ENCODE measurements at regions not wholly inside any gene's neighbourhood (a gene's known extent, or its start where the extent isn't known, plus 50 kb on each side); places are given as distances from the start of the nearest gene placed in this dataset.

DNA sequence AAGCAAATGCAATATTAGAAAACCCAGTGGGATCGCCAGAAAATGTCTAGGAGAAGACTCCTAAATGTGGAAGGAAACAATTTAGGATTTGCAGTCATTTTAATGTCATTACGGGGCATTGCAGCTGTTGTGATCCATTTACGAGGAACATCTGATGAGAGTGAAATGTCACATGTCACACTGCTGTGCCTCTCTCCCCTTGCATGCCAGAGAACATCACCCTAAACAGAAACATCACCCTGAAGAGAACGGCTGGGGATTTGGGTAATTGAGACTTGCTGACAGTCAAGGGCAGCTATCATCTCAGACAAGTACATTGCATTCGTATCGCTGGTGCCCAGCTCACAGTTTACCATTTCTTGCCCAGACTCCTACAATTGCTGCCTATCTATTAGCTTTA is 785.7 kb upstream of the POM121L12 start:
- H3K36me3 ChIP-seq (ENCODE audit: control insufficient read depth, insufficient read depth, low read length) = no peaks in the 10 kb centered on the region
- Mint-ChIP-seq H3K36me3 (ENCODE audit: low read depth) (no peaks in the 10 kb centered on the region), H3K4me1 (no peaks in the 10 kb centered on the region), H3K9me3 (peaks cover 2% of the 10 kb centered on the region), H3K27ac (no peak overlapping the region), H3K4me3 (no peak overlapping the region), H3K27me3 (ENCODE audit: insufficient read depth) (no peaks in the 10 kb centered on the region)
- no peak for DNase-seq
- no peak overlapping the region for H3K4me3 ChIP-seq (ENCODE audit: low read length)
- no peak overlapping the region for H3K9ac ChIP-seq (ENCODE audit: extremely low read depth, low read length, poor library complexity, severe bottlenecking)
- WGBS, 2 experiments (ENCODE audit: insufficient coverage in 1 of 2, insufficient read length in 1 of 2) = 92 to 95% methylated on average over 6 of the region's 6 CpGs
- H3K4me1 ChIP-seq (ENCODE audit: control insufficient read depth, insufficient read depth, low read length) = no peaks in the 10 kb centered on the region
- TF ChIP-seq, protein P1, sequence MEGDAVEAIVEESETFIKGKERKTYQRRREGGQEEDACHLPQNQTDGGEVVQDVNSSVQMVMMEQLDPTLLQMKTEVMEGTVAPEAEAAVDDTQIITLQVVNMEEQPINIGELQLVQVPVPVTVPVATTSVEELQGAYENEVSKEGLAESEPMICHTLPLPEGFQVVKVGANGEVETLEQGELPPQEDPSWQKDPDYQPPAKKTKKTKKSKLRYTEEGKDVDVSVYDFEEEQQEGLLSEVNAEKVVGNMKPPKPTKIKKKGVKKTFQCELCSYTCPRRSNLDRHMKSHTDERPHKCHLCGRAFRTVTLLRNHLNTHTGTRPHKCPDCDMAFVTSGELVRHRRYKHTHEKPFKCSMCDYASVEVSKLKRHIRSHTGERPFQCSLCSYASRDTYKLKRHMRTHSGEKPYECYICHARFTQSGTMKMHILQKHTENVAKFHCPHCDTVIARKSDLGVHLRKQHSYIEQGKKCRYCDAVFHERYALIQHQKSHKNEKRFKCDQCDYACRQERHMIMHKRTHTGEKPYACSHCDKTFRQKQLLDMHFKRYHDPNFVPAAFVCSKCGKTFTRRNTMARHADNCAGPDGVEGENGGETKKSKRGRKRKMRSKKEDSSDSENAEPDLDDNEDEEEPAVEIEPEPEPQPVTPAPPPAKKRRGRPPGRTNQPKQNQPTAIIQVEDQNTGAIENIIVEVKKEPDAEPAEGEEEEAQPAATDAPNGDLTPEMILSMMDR (conservative IDR thresholded peaks at IDR 0.05) = no peak
- no peaks in the 10 kb centered on the region for H3K27me3 ChIP-seq (ENCODE audit: control insufficient read depth, insufficient read depth, low read length, poor library complexity, severe bottlenecking)
- no peak overlapping the region for H3K27ac ChIP-seq (ENCODE audit: low read depth, low read length)
- peaks cover under 1% of the 10 kb centered on the region for H3K9me3 ChIP-seq (ENCODE audit: control insufficient read depth, low read length)

DNA sequence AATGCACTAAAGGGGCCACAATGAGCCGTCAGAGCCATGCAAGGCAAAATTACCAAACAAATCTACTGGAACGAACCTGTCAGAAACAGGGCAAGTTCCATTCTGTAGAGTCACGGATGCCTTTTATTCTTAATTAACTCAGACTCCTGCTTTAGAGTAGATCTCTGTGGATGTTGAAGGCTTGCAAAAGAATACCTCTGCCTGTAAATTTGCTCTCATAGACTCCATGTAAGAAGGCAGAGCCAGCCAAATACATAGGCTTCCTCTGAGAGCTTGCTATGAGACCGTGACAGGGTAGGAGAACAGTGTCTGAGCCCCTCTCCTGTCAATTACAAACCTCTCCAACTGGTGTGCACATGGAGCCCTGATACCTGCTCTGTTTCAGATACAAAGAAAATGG is 787.9 kb upstream of the POM121L12 start:
- no peaks in the 10 kb centered on the region for H3K4me1 Mint-ChIP-seq
- 88 to 94% methylated on average over 3 to 4 of the region's 4 CpGs for WGBS, 2 experiments (ENCODE audit: insufficient coverage in 1 of 2, insufficient read length in 1 of 2)

DNA sequence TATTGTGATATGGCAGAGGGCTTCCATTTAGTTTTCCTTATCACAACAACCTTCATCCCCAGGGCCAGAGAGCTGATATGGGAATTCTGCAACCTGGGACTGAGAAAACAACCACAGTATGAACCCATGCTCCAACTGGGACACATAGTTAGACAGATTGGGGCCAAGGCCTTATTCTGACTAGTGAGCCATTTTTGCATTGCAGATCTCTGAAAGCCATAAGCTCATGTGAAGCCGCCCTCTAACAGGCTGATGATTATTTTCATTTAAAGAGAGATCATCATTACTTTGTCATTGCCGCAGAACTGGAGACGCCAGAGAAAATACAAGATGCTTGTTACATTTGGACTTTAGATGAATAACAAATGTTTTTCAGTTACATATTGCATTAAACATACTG is 791.7 kb upstream of the POM121L12 start:
- TF ChIP-seq, protein P1 (conservative IDR thresholded peaks at IDR 0.05) = no peak
- Histone ChIP-seq H3K27me3 (ENCODE audit: control insufficient read depth, insufficient read depth, low read length, poor library complexity, severe bottlenecking) (no peaks in the 10 kb centered on the region), H3K36me3 (ENCODE audit: control insufficient read depth, insufficient read depth, low read length) (no peaks in the 10 kb centered on the region), H3K9ac (ENCODE audit: extremely low read depth, low read length, poor library complexity, severe bottlenecking) (no peak overlapping the region), H3K4me3 (ENCODE audit: low read length) (no peak overlapping the region), H3K4me1 (ENCODE audit: control insufficient read depth, insufficient read depth, low read length) (no peaks in the 10 kb centered on the region), H3K9me3 (ENCODE audit: control insufficient read depth, low read length) (peaks cover 14% of the 10 kb centered on the region), H3K27ac (ENCODE audit: low read depth, low read length) (no peak overlapping the region)
- Mint-ChIP-seq H3K36me3 (ENCODE audit: low read depth) (no peaks in the 10 kb centered on the region), H3K27me3 (ENCODE audit: insufficient read depth) (no peaks in the 10 kb centered on the region), H3K4me1 (no peaks in the 10 kb centered on the region), H3K9me3 (peaks cover 16% of the 10 kb centered on the region), H3K4me3 (no peak overlapping the region), H3K27ac (no peak overlapping the region)
- WGBS, 2 experiments (ENCODE audit: insufficient coverage in 1 of 2, insufficient read length in 1 of 2) = 38% methylated on average over 2 of the region's 3 CpGs; no CpG with 5 or more reads in 1 of the 2 experiments
- no peak for DNase-seq

More for the DNA sequence above, 787.9 kb upstream of the POM121L12 start:
- no peak overlapping the region for H3K27ac ChIP-seq (ENCODE audit: low read depth, low read length)
- Mint-ChIP-seq H3K36me3 (ENCODE audit: low read depth) (no peaks in the 10 kb centered on the region), H3K9me3 (peaks cover 16% of the 10 kb centered on the region), H3K4me3 (no peak overlapping the region), H3K27ac (no peak overlapping the region), H3K27me3 (ENCODE audit: insufficient read depth) (no peaks in the 10 kb centered on the region)
- H3K4me3 ChIP-seq (ENCODE audit: low read length) = no peak overlapping the region
- H3K9ac ChIP-seq (ENCODE audit: extremely low read depth, low read length, poor library complexity, severe bottlenecking) = no peak overlapping the region
- peaks cover 14% of the 10 kb centered on the region for H3K9me3 ChIP-seq (ENCODE audit: control insufficient read depth, low read length)
- no peaks in the 10 kb centered on the region for H3K36me3 ChIP-seq (ENCODE audit: control insufficient read depth, insufficient read depth, low read length)
- no peaks in the 10 kb centered on the region for H3K27me3 ChIP-seq (ENCODE audit: control insufficient read depth, insufficient read depth, low read length, poor library complexity, severe bottlenecking)
- DNase-seq = no peak
- TF ChIP-seq, protein P1 (conservative IDR thresholded peaks at IDR 0.05) = no peak
- no peaks in the 10 kb centered on the region for H3K4me1 ChIP-seq (ENCODE audit: control insufficient read depth, insufficient read depth, low read length)
